ENCODE measurements at regions not wholly inside any gene's neighbourhood (a gene's known extent, or its start where the extent isn't known, plus 50 kb on each side); places are given as distances from the start of the nearest gene placed in this dataset.

GRCh38 chr21:38680401-38680800, 125.3 kb upstream of the ETS2 start:
- ATAC-seq (no peak), DNase-seq (ENCODE audit: low spot score in 2 of 2) (no peak)
- no peaks in the 10 kb centered on the region for H3K36me3 Mint-ChIP-seq
- no peak overlapping the region for H3K27ac Mint-ChIP-seq
- no peak overlapping the region for H3K4me3 Mint-ChIP-seq
- no peaks in the 10 kb centered on the region for H3K9me3 Mint-ChIP-seq
- no peaks in the 10 kb centered on the region for H3K4me1 Mint-ChIP-seq

- no peaks in the 10 kb centered on the region for H3K36me3 Mint-ChIP-seq
- ATAC-seq (no peak), DNase-seq (ENCODE audit: low spot score in 2 of 2) (no peak)
- no peaks in the 10 kb centered on the region for H3K9me3 Mint-ChIP-seq
- no peak overlapping the region for H3K27ac Mint-ChIP-seq
- H3K4me3 Mint-ChIP-seq, result no peak overlapping the region
- H3K4me1 Mint-ChIP-seq, result no peaks in the 10 kb centered on the region
These were observed 122.5 kb upstream of the ETS2 start for GRCh38 chr21:38683222-38683621.

GRCh38 chr21:38688068-38688467, 117.7 kb upstream of the ETS2 start:
- Mint-ChIP-seq H3K4me1 (no peaks in the 10 kb centered on the region), H3K27ac (no peak overlapping the region), H3K4me3 (no peak overlapping the region), H3K9me3 (no peaks in the 10 kb centered on the region), H3K36me3 (no peaks in the 10 kb centered on the region)
- ATAC-seq, result no peak
- no peak for DNase-seq (ENCODE audit: low spot score in 2 of 2)

- Mint-ChIP-seq H3K9me3 (no peaks in the 10 kb centered on the region), H3K36me3 (no peaks in the 10 kb centered on the region), H3K4me1 (no peaks in the 10 kb centered on the region), H3K4me3 (no peak overlapping the region), H3K27ac (no peak overlapping the region)
- ATAC-seq, result no peak
- no peak for DNase-seq (ENCODE audit: low spot score in 2 of 2)
These were observed 114.1 kb upstream of the ETS2 start for GRCh38 chr21:38691631-38692030.

- H3K4me1 Mint-ChIP-seq, result no peaks in the 10 kb centered on the region
- H3K4me3 Mint-ChIP-seq, result no peak overlapping the region
- no peak for DNase-seq (ENCODE audit: low spot score in 2 of 2)
- no peaks in the 10 kb centered on the region for H3K36me3 Mint-ChIP-seq
- H3K27ac Mint-ChIP-seq, result no peak overlapping the region
- ATAC-seq, result no peak
- H3K9me3 Mint-ChIP-seq, result no peaks in the 10 kb centered on the region
These were observed 109.2 kb upstream of the ETS2 start for GRCh38 chr21:38696579-38696978.

GRCh38 chr21:38699048-38699447, 106.7 kb upstream of the ETS2 start:
- ATAC-seq (no peak), DNase-seq (ENCODE audit: low spot score in 2 of 2) (no peak)
- no peaks in the 10 kb centered on the region for H3K4me1 Mint-ChIP-seq
- H3K4me3 Mint-ChIP-seq, result no peak overlapping the region
- H3K27ac Mint-ChIP-seq, result no peak overlapping the region
- no peaks in the 10 kb centered on the region for H3K9me3 Mint-ChIP-seq
- H3K36me3 Mint-ChIP-seq, result no peaks in the 10 kb centered on the region

GRCh38 chr21:38702196-38702595, 103.5 kb upstream of the ETS2 start:
- Mint-ChIP-seq H3K4me1 (no peaks in the 10 kb centered on the region), H3K27ac (no peak overlapping the region), H3K36me3 (no peaks in the 10 kb centered on the region), H3K9me3 (no peaks in the 10 kb centered on the region), H3K4me3 (no peak overlapping the region)
- ATAC-seq, result no peak
- DNase-seq (ENCODE audit: low spot score in 2 of 2), result no peak

- Mint-ChIP-seq H3K4me3 (no peak overlapping the region), H3K36me3 (no peaks in the 10 kb centered on the region), H3K27ac (no peak overlapping the region), H3K4me1 (no peaks in the 10 kb centered on the region), H3K9me3 (no peaks in the 10 kb centered on the region)
- ATAC-seq (no peak), DNase-seq (ENCODE audit: low spot score in 2 of 2) (no peak)
These were observed 95.9 kb upstream of the ETS2 start for GRCh38 chr21:38709876-38710275.

- DNase-seq (ENCODE audit: low spot score in 2 of 2) (no peak), ATAC-seq (no peak)
- no peaks in the 10 kb centered on the region for H3K4me1 Mint-ChIP-seq
- H3K4me3 Mint-ChIP-seq, result no peak overlapping the region
- H3K9me3 Mint-ChIP-seq, result no peaks in the 10 kb centered on the region
- H3K27ac Mint-ChIP-seq, result no peak overlapping the region
- no peaks in the 10 kb centered on the region for H3K36me3 Mint-ChIP-seq
These were observed 93.7 kb upstream of the ETS2 start for GRCh38 chr21:38712071-38712470.

- H3K27ac Mint-ChIP-seq, result no peak overlapping the region
- H3K4me3 Mint-ChIP-seq, result no peak overlapping the region
- DNase-seq (ENCODE audit: low spot score in 2 of 2) (no peak), ATAC-seq (no peak)
- H3K9me3 Mint-ChIP-seq, result no peaks in the 10 kb centered on the region
- no peaks in the 10 kb centered on the region for H3K4me1 Mint-ChIP-seq
- H3K36me3 Mint-ChIP-seq, result no peaks in the 10 kb centered on the region
These were observed 93.1 kb upstream of the ETS2 start for GRCh38 chr21:38712664-38713063.

- Mint-ChIP-seq H3K27ac (no peak overlapping the region), H3K4me3 (no peak overlapping the region), H3K9me3 (no peaks in the 10 kb centered on the region), H3K36me3 (no peaks in the 10 kb centered on the region), H3K4me1 (no peaks in the 10 kb centered on the region)
- DNase-seq (ENCODE audit: low spot score in 2 of 2) (no peak), ATAC-seq (no peak)
These were observed 91.5 kb upstream of the ETS2 start for GRCh38 chr21:38714039-38714817.

GRCh38 chr21:38714999-38715398, 90.7 kb upstream of the ETS2 start:
- Mint-ChIP-seq H3K36me3 (no peaks in the 10 kb centered on the region), H3K9me3 (no peaks in the 10 kb centered on the region), H3K4me3 (no peak overlapping the region), H3K4me1 (no peaks in the 10 kb centered on the region), H3K27ac (no peak overlapping the region)
- ATAC-seq, result no peak
- no peak for DNase-seq (ENCODE audit: low spot score in 2 of 2)

- H3K27ac Mint-ChIP-seq, result no peak overlapping the region
- ATAC-seq, result no peak
These were observed 89.6 kb upstream of the ETS2 start for GRCh38 chr21:38716088-38716487.

GRCh38 chr21:38716942-38717341, 88.8 kb upstream of the ETS2 start:
- H3K36me3 Mint-ChIP-seq, result no peaks in the 10 kb centered on the region
- no peak overlapping the region for H3K4me3 Mint-ChIP-seq

More at GRCh38 chr21:38716088-38716487, 89.6 kb upstream of the ETS2 start:
- H3K36me3 Mint-ChIP-seq, result no peaks in the 10 kb centered on the region
- no peak overlapping the region for H3K4me3 Mint-ChIP-seq
- no peaks in the 10 kb centered on the region for H3K9me3 Mint-ChIP-seq
- no peak for DNase-seq (ENCODE audit: low spot score in 2 of 2)
- H3K4me1 Mint-ChIP-seq, result no peaks in the 10 kb centered on the region

GRCh38 chr21:38718481-38718880, 87.2 kb upstream of the ETS2 start:
- no peak for ATAC-seq
- DNase-seq (ENCODE audit: low spot score in 2 of 2), result no peak
- Mint-ChIP-seq H3K27ac (no peak overlapping the region), H3K36me3 (no peaks in the 10 kb centered on the region), H3K9me3 (no peaks in the 10 kb centered on the region), H3K4me1 (no peaks in the 10 kb centered on the region), H3K4me3 (no peak overlapping the region)

More at GRCh38 chr21:38716942-38717341, 88.8 kb upstream of the ETS2 start:
- ATAC-seq (no peak), DNase-seq (ENCODE audit: low spot score in 2 of 2) (no peak)
- H3K9me3 Mint-ChIP-seq, result no peaks in the 10 kb centered on the region
- no peaks in the 10 kb centered on the region for H3K4me1 Mint-ChIP-seq
- no peak overlapping the region for H3K27ac Mint-ChIP-seq

- no peak overlapping the region for H3K4me3 Mint-ChIP-seq
- no peak for ATAC-seq
- peaks cover 5% of the 10 kb centered on the region for H3K9me3 Mint-ChIP-seq
- H3K36me3 Mint-ChIP-seq, result no peaks in the 10 kb centered on the region
- DNase-seq (ENCODE audit: low spot score in 2 of 2), result no peak
- H3K4me1 Mint-ChIP-seq, result no peaks in the 10 kb centered on the region
- no peak overlapping the region for H3K27ac Mint-ChIP-seq
These were observed 85.7 kb upstream of the ETS2 start for GRCh38 chr21:38720074-38720473.

GRCh38 chr21:38721055-38721454, 84.7 kb upstream of the ETS2 start:
- H3K36me3 Mint-ChIP-seq, result no peaks in the 10 kb centered on the region

More at GRCh38 chr21:38721055-38721454, 84.7 kb upstream of the ETS2 start:
- Mint-ChIP-seq H3K4me1 (no peaks in the 10 kb centered on the region), H3K4me3 (no peak overlapping the region), H3K27ac (no peak overlapping the region), H3K9me3 (peaks cover 5% of the 10 kb centered on the region)
- DNase-seq (ENCODE audit: low spot score in 2 of 2) (no peak), ATAC-seq (no peak)
